Right atrium auricular region (tissue), 2 donors: ENCODE measurements at regions not wholly inside any gene's neighbourhood (a gene's known extent, or its start where the extent isn't known, plus 50 kb on each side); places are given as distances from the start of the nearest gene placed in this dataset.

ENCODE experiments used
- DNase-seq: peaks from one replicate; pipeline ENCODE4 v3.0.0-alpha.2; 2019; ENCODE audit warnings: low spot score
- H3K27ac ChIP-seq, 2 donors: fragments of 200-600 bp; sonication (generic); 1 replicate in 1 of 2; 2 replicates in 1 of 2; pipeline ENCODE4 v1.5.1; 2016 to 2019
- H3K27me3 ChIP-seq, 2 donors: fragments of 200-600 bp; sonication (generic); one replicate each; pipeline versions ENCODE4 v1.5.1 to v1.6.0; 2017 to 2019
- H3K36me3 ChIP-seq: fragments of 200-600 bp; sonication (generic); one replicate; pipeline ENCODE4 v1.5.1; 2016
- H3K4me1 ChIP-seq, 2 donors: fragments of 200-600 bp; sonication (generic); one replicate each; pipeline versions ENCODE4 v1.5.1 to v1.6.0; 2017 to 2019
- H3K4me3 ChIP-seq, 2 donors: fragments of 200-600 bp; sonication (generic); 1 replicate in 1 of 2; 2 replicates in 1 of 2; pipeline ENCODE4 v1.5.1; 2017 to 2019; ENCODE audit warnings: mild to moderate bottlenecking in 1 of 2, moderate library complexity in 1 of 2
- H3K9me3 ChIP-seq, 2 donors: fragments of 200-600 bp; sonication (generic); one replicate each; pipeline ENCODE4 v1.5.1; 2019
- CTCF ChIP-seq, 2 donors: fragments of 200-600 bp; sonication (generic); IDR thresholded peaks; one replicate each; pipeline ENCODE4 v1.5.1; 2019; ENCODE audit warnings: antibody characterized with exemption in 2 of 2

- Histone ChIP-seq H3K4me1 (no peaks in the 10 kb centered on the region), H3K27me3 (no peaks in the 10 kb centered on the region), H3K9me3 (no peaks in the 10 kb centered on the region), H3K36me3 (no peaks in the 10 kb centered on the region), H3K4me3 (no peak overlapping the region), H3K27ac (no peak overlapping the region)
- no peak for DNase-seq
- TF ChIP-seq CTCF (IDR thresholded peaks at IDR 0.05) = no peak
Measured at GRCh38 chr4:96763546-96763945, 923.7 kb downstream of the PDHA2 start.

GRCh38 chr4:96766359-96766758 is 926.5 kb downstream of the PDHA2 start:
- Histone ChIP-seq H3K27me3 (no peaks in the 10 kb centered on the region), H3K4me1 (no peaks in the 10 kb centered on the region), H3K27ac (no peak overlapping the region), H3K4me3 (no peak overlapping the region), H3K36me3 (no peaks in the 10 kb centered on the region), H3K9me3 (no peaks in the 10 kb centered on the region)
- no peak for DNase-seq
- no peak for TF ChIP-seq CTCF (IDR thresholded peaks at IDR 0.05)

- DNase-seq = no peak
- no peak overlapping the region for H3K4me3 ChIP-seq
Measured at GRCh38 chr4:96767815-96768480, 928.1 kb downstream of the PDHA2 start.

GRCh38 chr4:96775501-96775900 is 935.6 kb downstream of the PDHA2 start:
- Histone ChIP-seq H3K9me3 (no peaks in the 10 kb centered on the region), H3K27me3 (no peaks in the 10 kb centered on the region), H3K4me3 (no peak overlapping the region), H3K36me3 (no peaks in the 10 kb centered on the region), H3K27ac (no peak overlapping the region), H3K4me1 (no peaks in the 10 kb centered on the region)
- DNase-seq = no peak
- no peak for TF ChIP-seq CTCF (IDR thresholded peaks at IDR 0.05)

More at GRCh38 chr4:96767815-96768480, 928.1 kb downstream of the PDHA2 start:
- H3K27ac ChIP-seq = no peak overlapping the region
- H3K27me3 ChIP-seq = no peaks in the 10 kb centered on the region
- no peaks in the 10 kb centered on the region for H3K9me3 ChIP-seq
- no peaks in the 10 kb centered on the region for H3K4me1 ChIP-seq
- no peak for TF ChIP-seq CTCF (IDR thresholded peaks at IDR 0.05)
- H3K36me3 ChIP-seq = no peaks in the 10 kb centered on the region

- Histone ChIP-seq H3K27me3 (no peaks in the 10 kb centered on the region), H3K4me1 (no peaks in the 10 kb centered on the region), H3K27ac (no peak overlapping the region), H3K9me3 (no peaks in the 10 kb centered on the region), H3K36me3 (no peaks in the 10 kb centered on the region), H3K4me3 (no peak overlapping the region)
- TF ChIP-seq CTCF (IDR thresholded peaks at IDR 0.05) = no peak
- no peak for DNase-seq
Measured at GRCh38 chr4:96776920-96777527, 937.1 kb downstream of the PDHA2 start.

- Histone ChIP-seq H3K9me3 (no peaks in the 10 kb centered on the region), H3K4me1 (no peaks in the 10 kb centered on the region)
- TF ChIP-seq CTCF (IDR thresholded peaks at IDR 0.05) = no peak
Measured at GRCh38 chr4:96784336-96784735, 944.4 kb downstream of the PDHA2 start.

More at GRCh38 chr4:96784336-96784735, 944.4 kb downstream of the PDHA2 start:
- DNase-seq = no peak
- Histone ChIP-seq H3K36me3 (no peaks in the 10 kb centered on the region), H3K4me3 (no peak overlapping the region), H3K27me3 (no peaks in the 10 kb centered on the region), H3K27ac (no peak overlapping the region)
